ENCODE measurements at regions not wholly inside any gene's neighbourhood (a gene's known extent, or its start where the extent isn't known, plus 50 kb on each side); places are given as distances from the start of the nearest gene placed in this dataset.
"Not testable (repeated sequence)": the region's sequence is repeated elsewhere in the genome, so short reads cannot be mapped to it uniquely, and the experiment has no call there.

- intact Hi-C loops (cut with DNase I; ENCODE audit: low total_unique reads), result no loop called here
- Histone ChIP-seq H3K4me1 (no peaks in the 10 kb centered on the region), H3K36me3 (no peaks in the 10 kb centered on the region), H3K27ac (no peak overlapping the region), H3K9me3 (no peaks in the 10 kb centered on the region), H3K4me3 (no peak overlapping the region), H3K27me3 (no peaks in the 10 kb centered on the region)
- no peak for TF ChIP-seq CTCF (IDR thresholded peaks at IDR 0.05)
- no peak for TF ChIP-seq POLR2A (IDR thresholded peaks at IDR 0.05)
- no peak for DNase-seq
Measured at GRCh38 chr7:17412883-17413282, 114.4 kb downstream of the AHR start.

DNA sequence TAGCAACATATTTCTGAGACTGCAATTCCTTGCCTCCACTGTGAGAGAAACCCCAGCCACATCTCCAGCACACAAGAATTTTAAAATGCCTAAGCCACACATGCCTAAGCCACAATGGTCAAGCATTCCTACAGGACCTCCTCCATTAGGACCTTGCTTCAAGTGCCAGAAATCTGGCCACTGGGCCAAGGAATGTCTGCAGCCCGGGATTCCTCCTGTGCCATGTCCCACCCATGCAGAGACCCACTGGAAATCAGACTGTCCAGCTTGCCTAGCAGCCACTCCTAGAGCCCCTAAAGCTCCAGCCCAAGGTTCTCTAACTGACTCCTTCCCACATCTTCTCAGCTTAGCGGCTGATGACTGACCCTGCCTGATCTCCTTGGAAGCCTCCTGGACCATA, 117.5 kb downstream of the AHR start:
- TF ChIP-seq CTCF (IDR thresholded peaks at IDR 0.05) (no peak), POLR2A (IDR thresholded peaks at IDR 0.05) (no peak)
- H3K9me3 ChIP-seq, result no peaks in the 10 kb centered on the region
- no peaks in the 10 kb centered on the region for H3K36me3 ChIP-seq
- H3K4me1 ChIP-seq, result no peaks in the 10 kb centered on the region
- no peak overlapping the region for H3K4me3 ChIP-seq
- DNase-seq, result no peak
- H3K27me3 ChIP-seq, result no peaks in the 10 kb centered on the region
- intact Hi-C loops (cut with DNase I; ENCODE audit: low total_unique reads), result no loop called here
- H3K27ac ChIP-seq, result no peak overlapping the region

DNA sequence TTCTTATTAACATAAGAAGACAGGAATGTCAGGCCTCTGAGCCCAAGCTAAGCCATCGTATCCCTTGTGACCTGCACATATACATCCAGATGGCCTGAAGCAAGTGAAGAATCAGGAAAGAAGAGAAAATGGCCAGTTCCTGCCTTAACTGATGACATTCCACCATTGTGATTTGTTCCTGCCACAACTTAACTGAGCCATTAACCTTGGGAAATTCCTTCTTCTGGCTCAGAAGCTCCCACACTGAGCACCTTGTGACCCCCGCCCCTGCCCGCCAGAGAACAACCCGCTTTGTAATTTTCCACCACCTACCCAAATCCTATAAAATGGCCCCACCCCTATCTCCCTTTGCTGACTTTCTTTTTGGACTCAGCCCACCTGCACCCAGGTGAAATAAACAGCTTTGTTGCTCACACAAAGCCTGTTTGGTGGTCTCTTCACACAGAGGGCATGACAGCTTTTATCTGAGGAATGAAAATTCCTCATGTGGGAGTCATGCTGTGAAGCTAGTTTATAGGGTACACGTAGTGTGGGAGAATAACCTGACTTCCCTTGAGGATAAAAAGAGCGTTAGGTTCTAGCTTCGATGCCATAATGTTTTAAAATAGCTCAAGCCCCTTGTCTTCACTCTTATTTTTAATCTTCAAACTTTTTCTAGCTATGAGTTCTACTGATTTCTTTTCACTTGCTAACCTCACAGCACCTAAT, 122.0 kb downstream of the AHR start:
- H3K4me1 ChIP-seq; H3K27me3 ChIP-seq; H3K27ac ChIP-seq; H3K9me3 ChIP-seq; H3K4me3 ChIP-seq; intact Hi-C loops (cut with DNase I; ENCODE audit: low total_unique reads); H3K36me3 ChIP-seq; DNase-seq: not testable (repeated sequence)

DNA sequence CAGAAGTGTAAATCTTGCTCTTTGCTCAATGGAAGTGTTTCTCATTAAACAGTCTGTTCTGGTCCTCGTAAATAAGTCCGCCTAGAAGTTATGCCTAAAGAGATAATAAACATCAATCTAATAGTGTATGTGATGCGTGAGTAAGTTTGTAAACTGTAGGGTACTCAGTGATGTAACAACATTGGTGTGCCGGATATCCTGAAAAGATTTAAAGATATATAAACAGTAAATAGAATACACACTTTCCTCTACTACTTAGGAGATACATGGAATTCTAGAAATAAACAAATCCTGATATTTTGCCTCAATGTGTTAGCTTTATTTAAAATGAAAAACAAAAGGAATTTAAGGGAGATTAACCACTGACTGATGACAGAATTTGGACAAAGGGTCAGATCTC, 123.5 kb downstream of the AHR start:
- no peak for TF ChIP-seq CTCF (IDR thresholded peaks at IDR 0.05)
- TF ChIP-seq POLR2A (IDR thresholded peaks at IDR 0.05), result no peak
- DNase-seq, result no peak
- no peak overlapping the region for H3K27ac ChIP-seq

GRCh38 chr7:17422966-17423365, 124.5 kb downstream of the AHR start:
- TF ChIP-seq POLR2A (IDR thresholded peaks at IDR 0.05) (no peak), CTCF (IDR thresholded peaks at IDR 0.05) (no peak)
- no peaks in the 10 kb centered on the region for H3K27me3 ChIP-seq
- no peaks in the 10 kb centered on the region for H3K36me3 ChIP-seq
- H3K4me1 ChIP-seq, result no peaks in the 10 kb centered on the region
- intact Hi-C loops (cut with DNase I; ENCODE audit: low total_unique reads), result no loop called here
- H3K9me3 ChIP-seq, result peaks cover 0 to 3% of the 10 kb centered on the region in 2 donors
- DNase-seq, result no peak
- H3K4me3 ChIP-seq, result no peak overlapping the region
- H3K27ac ChIP-seq, result no peak overlapping the region

More for the DNA sequence above, 123.5 kb downstream of the AHR start:
- H3K27me3 ChIP-seq, result no peaks in the 10 kb centered on the region
- H3K4me3 ChIP-seq, result no peak overlapping the region
- intact Hi-C loops (cut with DNase I; ENCODE audit: low total_unique reads), result no loop called here
- no peaks in the 10 kb centered on the region for H3K9me3 ChIP-seq
- no peaks in the 10 kb centered on the region for H3K36me3 ChIP-seq
- H3K4me1 ChIP-seq, result no peaks in the 10 kb centered on the region

DNA sequence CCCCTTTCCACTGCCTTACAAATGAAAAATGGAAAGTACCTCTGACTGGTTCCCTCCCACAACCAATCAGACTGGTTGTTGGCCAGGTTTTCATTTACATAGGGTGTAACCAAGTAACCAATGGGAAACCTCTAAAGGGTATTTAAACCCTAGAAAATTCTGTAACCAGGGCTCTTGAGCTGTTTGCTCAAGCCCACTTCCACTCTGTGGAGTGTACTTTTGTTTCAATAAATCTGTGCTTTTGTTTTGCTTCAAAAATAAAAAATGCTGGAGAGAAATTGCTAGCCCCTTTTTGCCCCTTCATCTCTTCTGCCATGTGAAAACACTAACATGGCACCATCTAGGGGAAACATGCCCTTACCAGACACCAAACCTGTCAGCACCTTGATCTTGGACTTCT, 129.5 kb downstream of the AHR start:
- DNase-seq, result no peak
- Histone ChIP-seq H3K27me3 (no peaks in the 10 kb centered on the region), H3K4me3 (no peak overlapping the region), H3K36me3 (no peaks in the 10 kb centered on the region), H3K27ac (no peak overlapping the region), H3K9me3 (peaks cover 0 to 6% of the 10 kb centered on the region in 2 donors), H3K4me1 (no peaks in the 10 kb centered on the region)
- intact Hi-C loops (cut with DNase I; ENCODE audit: low total_unique reads), result no loop called here
- TF ChIP-seq POLR2A (IDR thresholded peaks at IDR 0.05), result no peak
- TF ChIP-seq CTCF (IDR thresholded peaks at IDR 0.05), result no peak
